Neural cell (in vitro differentiated cells): ENCODE measurements at regions not wholly inside any gene's neighbourhood (a gene's known extent, or its start where the extent isn't known, plus 50 kb on each side); places are given as distances from the start of the nearest gene placed in this dataset.

ENCODE experiments used
- H2AFZ ChIP-seq: fragments of 200-600, 300-800 bp; sonication (generic), shearing (Covaris generic); 2 replicates; pipeline ENCODE4 v1.6.0; 2014; ENCODE audit warnings: low read depth, mild to moderate bottlenecking, antibody characterized with exemption, low read length, moderate library complexity
- H3F3A ChIP-seq: fragments of 200-600 bp; shearing (Covaris generic); 2 replicates; pipeline ENCODE4 v1.6.1; 2016; ENCODE audit warnings: mild to moderate bottlenecking, moderate library complexity, mixed read lengths, antibody characterized with exemption, low read length; ENCODE audit not compliant: insufficient read depth, poor library complexity, severe bottlenecking
- H3K27ac ChIP-seq: fragments of 200-600, 300-800 bp; sonication (generic), shearing (Covaris generic); 2 replicates; pipeline ENCODE4 v1.5.1; 2014; ENCODE audit warnings: mild to moderate bottlenecking, low read length, moderate library complexity
- H3K27me3 ChIP-seq: fragments of 300-800, 200-600 bp; sonication (generic), shearing (Covaris generic); 2 replicates; pipeline ENCODE4 v1.6.0; 2014; ENCODE audit warnings: mild to moderate bottlenecking, low read depth, low read length, moderate library complexity; ENCODE audit not compliant: insufficient read depth
- H3K36me3 ChIP-seq: fragments of 300-800, 200-600 bp; sonication (generic), shearing (Covaris generic); 2 replicates; pipeline ENCODE4 v1.5.1; 2014; ENCODE audit warnings: mild to moderate bottlenecking, antibody characterized with exemption, low read length, moderate library complexity; ENCODE audit not compliant: insufficient read depth
- H3K4me2 ChIP-seq: fragments of 300-800, 200-600 bp; sonication (generic), shearing (Covaris generic); 2 replicates; pipeline ENCODE4 v1.6.0; 2014; ENCODE audit warnings: mild to moderate bottlenecking, low read length
- H3K4me3 ChIP-seq: fragments of 300-800, 200-600 bp; sonication (generic), shearing (Covaris generic); 2 replicates; pipeline ENCODE4 v1.5.1; 2014; ENCODE audit warnings: mild to moderate bottlenecking, low read length, moderate library complexity
- H3K79me2 ChIP-seq: fragments of 200-600 bp; shearing (Covaris generic); replicated peaks from 2 replicates; pipeline ENCODE4 v1.6.0; 2014; ENCODE audit warnings: mild to moderate bottlenecking, low read length, moderate library complexity; ENCODE audit not compliant: insufficient read depth
- H3K9ac ChIP-seq: fragments of 300-800, 200-600 bp; sonication (generic), shearing (Covaris generic); 2 replicates; pipeline ENCODE4 v1.6.1; 2016; ENCODE audit warnings: mild to moderate bottlenecking, low read length, mixed read lengths
- H3K9me2 ChIP-seq: fragments of 200-600 bp; shearing (Covaris generic); 2 replicates; pipeline ENCODE4 v1.6.1; 2016; ENCODE audit warnings: mild to moderate bottlenecking, low read length, mixed read lengths; ENCODE audit not compliant: insufficient read depth
- H3K9me3 ChIP-seq: fragments of 200-600, 300-800 bp; sonication (generic), shearing (Covaris generic); 2 replicates; pipeline ENCODE4 v1.6.1; 2016; ENCODE audit warnings: mild to moderate bottlenecking, mixed run types, low read length, moderate library complexity, mixed read lengths
- H4K20me1 ChIP-seq: fragments of 200-600 bp; shearing (Covaris generic); 2 replicates; pipeline ENCODE4 v1.6.1; 2016; ENCODE audit warnings: mild to moderate bottlenecking, mixed run types; ENCODE audit not compliant: insufficient read depth
- EP300 ChIP-seq: fragments of 450-650 bp; conservative IDR thresholded peaks from 2 replicates; pipeline ENCODE4 v1.6.1; 2014; ENCODE audit warnings: antibody characterized with exemption, mild to moderate bottlenecking, moderate library complexity; ENCODE audit not compliant: poor library complexity, severe bottlenecking
- EZH2 ChIP-seq: fragments of 200-600, 300-800 bp; shearing (Covaris generic), sonication (generic); IDR thresholded peaks from 2 replicates; pipeline ENCODE4 v1.6.1; 2014; ENCODE audit warnings: antibody characterized with exemption, low read length, borderline replicate concordance, mild to moderate bottlenecking; ENCODE audit not compliant: insufficient read depth, poor library complexity, severe bottlenecking
- MXI1 ChIP-seq: fragments of 450-650 bp; conservative IDR thresholded peaks from 2 replicates; pipeline ENCODE4 v1.6.1; 2014; ENCODE audit warnings: antibody characterized with exemption, mild to moderate bottlenecking; ENCODE audit not compliant: poor library complexity, severe bottlenecking
- POLR2AphosphoS5 ChIP-seq: IDR thresholded peaks from 2 replicates; pipeline ENCODE4 v1.6.1; 2012
- RAD21 ChIP-seq: fragments of 450-650 bp; conservative IDR thresholded peaks from 2 replicates; pipeline ENCODE4 v1.6.1; 2014; ENCODE audit warnings: antibody characterized with exemption, mild to moderate bottlenecking, moderate library complexity
- TF ChIP-seq, protein P1 (sequence below): IDR thresholded peaks from 2 replicates; pipeline ENCODE4 v1.6.1; 2012; ENCODE audit warnings: borderline replicate concordance

DNA sequence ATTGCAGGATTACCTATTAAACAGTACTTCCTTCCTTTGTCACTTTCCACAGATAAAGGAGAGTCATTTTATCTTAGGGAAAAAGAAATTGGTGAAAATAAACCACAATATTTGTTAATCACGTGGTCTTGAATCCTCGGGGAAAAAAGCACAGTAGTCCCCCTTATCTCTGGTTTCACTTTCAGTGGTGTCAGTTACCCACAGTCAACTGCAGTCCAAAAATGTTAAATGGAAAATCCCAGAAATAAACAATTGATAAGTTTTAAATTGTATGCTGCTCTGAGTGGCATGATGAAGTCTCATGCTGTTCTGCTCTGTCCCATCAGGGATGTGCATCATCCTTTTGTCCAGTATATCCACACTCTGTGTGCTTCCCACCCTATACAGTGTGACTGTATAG is 405.2 kb upstream of the MPDZ start:
- Histone ChIP-seq H3K27ac (no peak overlapping the region), H3F3A (no peaks in the 10 kb centered on the region), H3K4me3 (no peak overlapping the region), H3K36me3 (no peaks in the 10 kb centered on the region), H3K9me2 (no peaks in the 10 kb centered on the region), H3K9ac (no peak overlapping the region), H3K9me3 (no peaks in the 10 kb centered on the region), H4K20me1 (no peaks in the 10 kb centered on the region), H3K79me2 (no peaks in the 10 kb centered on the region), H3K27me3 (no peaks in the 10 kb centered on the region), H2AFZ (no peak overlapping the region), H3K4me2 (no peak overlapping the region)
- TF ChIP-seq POLR2AphosphoS5 (no peak), MXI1 (no peak)

DNA sequence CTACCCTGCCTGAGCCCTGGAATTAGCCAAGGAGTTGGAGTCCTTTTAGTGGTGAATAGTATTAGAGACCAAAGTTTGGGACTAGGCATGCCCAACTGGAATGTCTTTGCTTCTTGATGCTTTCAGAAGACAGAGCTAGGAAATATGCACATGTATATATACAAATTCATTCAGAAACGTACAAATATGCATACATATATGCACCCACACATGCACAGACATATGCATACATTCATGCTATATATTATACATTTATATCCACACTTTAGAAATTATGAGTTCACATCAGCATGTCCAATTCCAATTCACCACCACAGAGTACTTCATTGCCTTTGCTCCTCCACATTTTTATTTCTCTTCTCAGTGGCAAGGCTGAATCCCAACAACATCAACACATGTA is 398.3 kb upstream of the MPDZ start:
- H3K4me3 ChIP-seq = no peak overlapping the region
- H3K79me2 ChIP-seq = no peaks in the 10 kb centered on the region
- no peaks in the 10 kb centered on the region for H3K9me2 ChIP-seq
- H3K27ac ChIP-seq = no peak overlapping the region
- no peaks in the 10 kb centered on the region for H3K27me3 ChIP-seq
- H3K36me3 ChIP-seq = no peaks in the 10 kb centered on the region
- H3K9ac ChIP-seq = no peak overlapping the region
- no peak overlapping the region for H2AFZ ChIP-seq
- no peaks in the 10 kb centered on the region for H4K20me1 ChIP-seq
- TF ChIP-seq POLR2AphosphoS5 = no peak
- TF ChIP-seq EZH2 = no peak
- TF ChIP-seq RAD21 = no peak
- TF ChIP-seq, protein P1, sequence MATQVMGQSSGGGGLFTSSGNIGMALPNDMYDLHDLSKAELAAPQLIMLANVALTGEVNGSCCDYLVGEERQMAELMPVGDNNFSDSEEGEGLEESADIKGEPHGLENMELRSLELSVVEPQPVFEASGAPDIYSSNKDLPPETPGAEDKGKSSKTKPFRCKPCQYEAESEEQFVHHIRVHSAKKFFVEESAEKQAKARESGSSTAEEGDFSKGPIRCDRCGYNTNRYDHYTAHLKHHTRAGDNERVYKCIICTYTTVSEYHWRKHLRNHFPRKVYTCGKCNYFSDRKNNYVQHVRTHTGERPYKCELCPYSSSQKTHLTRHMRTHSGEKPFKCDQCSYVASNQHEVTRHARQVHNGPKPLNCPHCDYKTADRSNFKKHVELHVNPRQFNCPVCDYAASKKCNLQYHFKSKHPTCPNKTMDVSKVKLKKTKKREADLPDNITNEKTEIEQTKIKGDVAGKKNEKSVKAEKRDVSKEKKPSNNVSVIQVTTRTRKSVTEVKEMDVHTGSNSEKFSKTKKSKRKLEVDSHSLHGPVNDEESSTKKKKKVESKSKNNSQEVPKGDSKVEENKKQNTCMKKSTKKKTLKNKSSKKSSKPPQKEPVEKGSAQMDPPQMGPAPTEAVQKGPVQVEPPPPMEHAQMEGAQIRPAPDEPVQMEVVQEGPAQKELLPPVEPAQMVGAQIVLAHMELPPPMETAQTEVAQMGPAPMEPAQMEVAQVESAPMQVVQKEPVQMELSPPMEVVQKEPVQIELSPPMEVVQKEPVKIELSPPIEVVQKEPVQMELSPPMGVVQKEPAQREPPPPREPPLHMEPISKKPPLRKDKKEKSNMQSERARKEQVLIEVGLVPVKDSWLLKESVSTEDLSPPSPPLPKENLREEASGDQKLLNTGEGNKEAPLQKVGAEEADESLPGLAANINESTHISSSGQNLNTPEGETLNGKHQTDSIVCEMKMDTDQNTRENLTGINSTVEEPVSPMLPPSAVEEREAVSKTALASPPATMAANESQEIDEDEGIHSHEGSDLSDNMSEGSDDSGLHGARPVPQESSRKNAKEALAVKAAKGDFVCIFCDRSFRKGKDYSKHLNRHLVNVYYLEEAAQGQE = no peak
- TF ChIP-seq MXI1 = no peak
- no peak for TF ChIP-seq EP300
- H3K4me2 ChIP-seq = no peak overlapping the region
- no peaks in the 10 kb centered on the region for H3F3A ChIP-seq
- H3K9me3 ChIP-seq = no peaks in the 10 kb centered on the region

- Histone ChIP-seq H3F3A (no peaks in the 10 kb centered on the region), H3K79me2 (no peaks in the 10 kb centered on the region), H4K20me1 (no peaks in the 10 kb centered on the region), H3K36me3 (no peaks in the 10 kb centered on the region), H3K27me3 (no peaks in the 10 kb centered on the region), H3K27ac (no peak overlapping the region), H3K9ac (no peak overlapping the region), H3K9me2 (no peaks in the 10 kb centered on the region), H3K4me2 (no peak overlapping the region), H3K9me3 (no peaks in the 10 kb centered on the region), H2AFZ (no peak overlapping the region), H3K4me3 (no peak overlapping the region)
- TF ChIP-seq MXI1 (no peak), RAD21 (no peak)
These were observed 396.1 kb upstream of the MPDZ start for GRCh38 chr9:13675638-13676000.
